ENCODE measurements at regions not wholly inside any gene's neighbourhood (a gene's known extent, or its start where the extent isn't known, plus 50 kb on each side); places are given as distances from the start of the nearest gene placed in this dataset.

GRCh38 chr2:108067820-108068405 is 81.6 kb downstream of the SLC5A7 start:
- no peak for DNase-seq

- DNase-seq: no peak
Measured at GRCh38 chr2:108069515-108070310, 83.4 kb downstream of the SLC5A7 start.

- no peak for DNase-seq
Measured at GRCh38 chr2:108073415-108074072, 87.2 kb downstream of the SLC5A7 start.

- DNase-seq: peak in 1 of 2 experiments; percentile 43
Measured at GRCh38 chr2:108074150-108074549, 87.8 kb downstream of the SLC5A7 start.

- peak; percentile 75 to 83 for DNase-seq
Measured at GRCh38 chr2:108074946-108075345, 88.6 kb downstream of the SLC5A7 start.

- DNase-seq: no peak
Measured at GRCh38 chr2:108076527-108076926, 90.2 kb downstream of the SLC5A7 start.

- DNase-seq: no peak
Measured at GRCh38 chr2:108079736-108080135, 93.4 kb downstream of the SLC5A7 start.

- DNase-seq: no peak
Measured at GRCh38 chr2:108080177-108080576, 93.9 kb downstream of the SLC5A7 start.

GRCh38 chr2:108082978-108083377 is 96.7 kb downstream of the SLC5A7 start:
- no peak for DNase-seq

GRCh38 chr2:108084311-108084710 is 98.0 kb downstream of the SLC5A7 start:
- DNase-seq: no peak

- no peak for DNase-seq
Measured at GRCh38 chr2:108092886-108093285, 106.6 kb downstream of the SLC5A7 start.

- DNase-seq: no peak
Measured at GRCh38 chr2:108101481-108101880, 115.2 kb downstream of the SLC5A7 start.

GRCh38 chr2:108106731-108107130 is 120.4 kb downstream of the SLC5A7 start:
- no peak for DNase-seq

- no peak for DNase-seq
Measured at GRCh38 chr2:108111936-108112335, 125.6 kb downstream of the SLC5A7 start.

- peak in 1 of 2 experiments; percentile 36 for DNase-seq
Measured at GRCh38 chr2:108115868-108116267, 123.9 kb upstream of the SULT1C3 start.

GRCh38 chr2:108118996-108119395 is 120.8 kb upstream of the SULT1C3 start:
- DNase-seq: no peak

GRCh38 chr2:108119492-108119891 is 120.3 kb upstream of the SULT1C3 start:
- no peak for DNase-seq

GRCh38 chr2:108124736-108125495 is 114.9 kb upstream of the SULT1C3 start:
- DNase-seq: peak in 1 of 2 experiments; percentile 0

- peak; percentile 6 to 68 for DNase-seq
Measured at GRCh38 chr2:108125581-108125980, 114.2 kb upstream of the SULT1C3 start.

GRCh38 chr2:108128249-108128648 is 111.5 kb upstream of the SULT1C3 start:
- no peak for DNase-seq

GRCh38 chr2:108129636-108130035 is 110.1 kb upstream of the SULT1C3 start:
- DNase-seq: no peak

- DNase-seq: no peak
Measured at GRCh38 chr2:108133457-108133856, 106.3 kb upstream of the SULT1C3 start.

GRCh38 chr2:108139521-108139920 is 100.2 kb upstream of the SULT1C3 start:
- no peak for DNase-seq

Measured in NCI-H524 (cell line).